Type B pancreatic cell (in vitro differentiated cells): ENCODE measurements at regions not wholly inside any gene's neighbourhood (a gene's known extent, or its start where the extent isn't known, plus 50 kb on each side); places are given as distances from the start of the nearest gene placed in this dataset.
"Not testable (repeated sequence)": the region's sequence is repeated elsewhere in the genome, so short reads cannot be mapped to it uniquely, and the experiment has no call there.

Experiments used
- DNase-seq: peaks from one replicate; pipeline ENCODE4 v3.0.0; 2021; ENCODE audit warnings: mixed read lengths; ENCODE audit not compliant: unreplicated experiment; ENCODE audit errors: extremely low spot score
- H3K27ac Mint-ChIP-seq: 2 replicates; pipeline ENCODE4 v1.8.0; 2021; ENCODE audit warnings: mild to moderate bottlenecking, mixed read lengths
- H3K27me3 Mint-ChIP-seq: 2 replicates; pipeline ENCODE4 v1.8.0; 2021; ENCODE audit warnings: mixed read lengths
- H3K36me3 Mint-ChIP-seq: 2 replicates; pipeline ENCODE4 v1.8.0; 2021; ENCODE audit warnings: mixed read lengths
- H3K4me1 Mint-ChIP-seq: one replicate; pipeline ENCODE4 v1.8.0; 2021; ENCODE audit warnings: mixed read lengths; ENCODE audit not compliant: unreplicated experiment
- H3K4me3 Mint-ChIP-seq: 2 replicates; pipeline ENCODE4 v1.8.0; 2021; ENCODE audit warnings: mild to moderate bottlenecking, mixed read lengths
- H3K9me3 Mint-ChIP-seq: 2 replicates; pipeline ENCODE4 v1.8.0; 2021; ENCODE audit warnings: mixed read lengths
- TF ChIP-seq, protein P1 (sequence below): fragments of 200-600 bp; sonication (generic); conservative IDR thresholded peaks from 2 replicates; pipeline ENCODE4 v1.5.0; 2021; ENCODE audit warnings: antibody characterized with exemption, mild to moderate bottlenecking

GRCh38 chr20:52031206-52031562, 160.4 kb downstream of the ZFP64 start:
- H3K4me1 Mint-ChIP-seq: peaks cover 21% of the 10 kb centered on the region
- H3K36me3 Mint-ChIP-seq: no peaks in the 10 kb centered on the region
- peak overlapping the region; percentile 4 for H3K4me3 Mint-ChIP-seq
- TF ChIP-seq, protein P1, sequence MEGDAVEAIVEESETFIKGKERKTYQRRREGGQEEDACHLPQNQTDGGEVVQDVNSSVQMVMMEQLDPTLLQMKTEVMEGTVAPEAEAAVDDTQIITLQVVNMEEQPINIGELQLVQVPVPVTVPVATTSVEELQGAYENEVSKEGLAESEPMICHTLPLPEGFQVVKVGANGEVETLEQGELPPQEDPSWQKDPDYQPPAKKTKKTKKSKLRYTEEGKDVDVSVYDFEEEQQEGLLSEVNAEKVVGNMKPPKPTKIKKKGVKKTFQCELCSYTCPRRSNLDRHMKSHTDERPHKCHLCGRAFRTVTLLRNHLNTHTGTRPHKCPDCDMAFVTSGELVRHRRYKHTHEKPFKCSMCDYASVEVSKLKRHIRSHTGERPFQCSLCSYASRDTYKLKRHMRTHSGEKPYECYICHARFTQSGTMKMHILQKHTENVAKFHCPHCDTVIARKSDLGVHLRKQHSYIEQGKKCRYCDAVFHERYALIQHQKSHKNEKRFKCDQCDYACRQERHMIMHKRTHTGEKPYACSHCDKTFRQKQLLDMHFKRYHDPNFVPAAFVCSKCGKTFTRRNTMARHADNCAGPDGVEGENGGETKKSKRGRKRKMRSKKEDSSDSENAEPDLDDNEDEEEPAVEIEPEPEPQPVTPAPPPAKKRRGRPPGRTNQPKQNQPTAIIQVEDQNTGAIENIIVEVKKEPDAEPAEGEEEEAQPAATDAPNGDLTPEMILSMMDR: no peak
- no peaks in the 10 kb centered on the region for H3K27me3 Mint-ChIP-seq
- H3K9me3 Mint-ChIP-seq: no peaks in the 10 kb centered on the region
- DNase-seq: no peak
- H3K27ac Mint-ChIP-seq: peak overlapping the region; percentile 47

GRCh38 chr20:52029129-52029528, 162.4 kb downstream of the ZFP64 start:
- peaks cover 26% of the 10 kb centered on the region for H3K4me1 Mint-ChIP-seq
- DNase-seq, H3K4me3 Mint-ChIP-seq, H3K36me3 Mint-ChIP-seq, H3K27me3 Mint-ChIP-seq, H3K9me3 Mint-ChIP-seq, H3K27ac Mint-ChIP-seq: not testable (repeated sequence)

GRCh38 chr20:52025938-52026337, 165.6 kb downstream of the ZFP64 start:
- H3K27me3 Mint-ChIP-seq: no peaks in the 10 kb centered on the region
- H3K27ac Mint-ChIP-seq: no peak overlapping the region
- H3K4me3 Mint-ChIP-seq: no peak overlapping the region
- DNase-seq: no peak
- peaks cover 6% of the 10 kb centered on the region for H3K4me1 Mint-ChIP-seq
- no peaks in the 10 kb centered on the region for H3K9me3 Mint-ChIP-seq
- no peaks in the 10 kb centered on the region for H3K36me3 Mint-ChIP-seq
- TF ChIP-seq, protein P1: no peak

- Mint-ChIP-seq H3K27ac (no peak overlapping the region), H3K4me1 (peaks cover 24% of the 10 kb centered on the region), H3K27me3 (no peaks in the 10 kb centered on the region), H3K4me3 (no peak overlapping the region), H3K36me3 (no peaks in the 10 kb centered on the region), H3K9me3 (no peaks in the 10 kb centered on the region)
- TF ChIP-seq, protein P1: no peak
- DNase-seq: no peak
These were observed 172.3 kb downstream of the ZFP64 start for GRCh38 chr20:52019313-52019712.

DNA sequence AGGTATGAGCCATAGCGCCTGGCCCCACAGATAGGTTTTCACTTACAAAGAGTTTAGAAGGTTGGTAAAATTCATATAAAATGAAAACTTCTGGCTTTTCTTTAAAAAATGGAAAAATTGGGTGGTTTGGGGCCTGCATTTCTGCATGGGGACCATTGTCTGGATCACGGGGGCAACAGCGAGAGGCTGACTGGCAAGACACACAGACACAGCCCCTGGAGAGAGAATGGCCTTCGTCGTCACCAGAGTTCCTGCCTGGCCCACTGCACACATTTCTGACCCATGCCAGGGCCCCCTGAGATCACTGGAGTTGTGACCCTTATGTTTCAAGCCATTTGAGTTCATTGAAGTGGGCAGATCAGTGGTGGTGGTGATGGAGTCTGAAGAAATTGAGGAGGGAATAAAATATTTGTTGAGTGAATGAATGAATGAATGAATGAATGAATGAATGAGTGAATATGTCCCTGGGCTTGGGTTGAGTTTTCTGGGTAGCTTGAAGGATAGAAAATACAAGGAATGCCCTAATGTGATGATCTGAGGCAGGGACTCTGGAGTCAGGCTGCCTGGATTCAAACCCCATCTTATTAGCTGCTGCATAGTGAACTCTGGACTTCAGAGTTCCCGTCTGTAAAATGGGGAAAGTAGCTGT, 173.8 kb downstream of the ZFP64 start:
- no peaks in the 10 kb centered on the region for H3K27me3 Mint-ChIP-seq
- no peak overlapping the region for H3K27ac Mint-ChIP-seq
- no peaks in the 10 kb centered on the region for H3K9me3 Mint-ChIP-seq
- DNase-seq: no peak
- H3K4me3 Mint-ChIP-seq: no peak overlapping the region
- peaks cover 24% of the 10 kb centered on the region for H3K4me1 Mint-ChIP-seq
- H3K36me3 Mint-ChIP-seq: no peaks in the 10 kb centered on the region
- TF ChIP-seq, protein P1: no peak

GRCh38 chr20:52016022-52016421, 175.6 kb downstream of the ZFP64 start:
- no peak for DNase-seq

More at GRCh38 chr20:52016022-52016421, 175.6 kb downstream of the ZFP64 start:
- TF ChIP-seq, protein P1: no peak
- Mint-ChIP-seq H3K36me3 (no peaks in the 10 kb centered on the region), H3K27me3 (no peaks in the 10 kb centered on the region), H3K9me3 (no peaks in the 10 kb centered on the region), H3K27ac (no peak overlapping the region), H3K4me1 (peaks cover 24% of the 10 kb centered on the region), H3K4me3 (no peak overlapping the region)
